Panc1 (cell line): ENCODE measurements at regions not wholly inside any gene's neighbourhood (a gene's known extent, or its start where the extent isn't known, plus 50 kb on each side); places are given as distances from the start of the nearest gene placed in this dataset.

Experiments used
- ATAC-seq: fragments of 200-7000 bp; cut with Tn5 transposase; 2 replicates; pipeline ENCODE4 v1.9.1; 2020; ENCODE audit warnings: mild to moderate bottlenecking, moderate library complexity
- BruUV-seq: library from RNA; stranded (reverse); fragments of 400-500 nt; replicated peaks from 2 replicates; lab custom pipeline; 2021; lab: Mats Ljungman, UMichigan
- CTCF ChIA-PET: fragments of 300-600 bp; sonication (Branson Sonifier 250); formaldehyde crosslinking; loops from one replicate; lab custom pipeline; 2022; ENCODE audit warnings: antibody characterized with exemption; lab: Charles Lee
- POLR2A ChIA-PET: fragments of 300-600 bp; sonication (Branson Sonifier 250); formaldehyde crosslinking; loops from one replicate; lab custom pipeline; 2022; ENCODE audit warnings: antibody characterized with exemption; lab: Charles Lee
- DNase-seq: peaks from one replicate; pipeline ENCODE4 v3.0.0-alpha.2; 2010; ENCODE audit warnings: low read depth, low spot score
- H3K27ac ChIP-seq: 2 replicates; pipeline ENCODE4 v1.5.1; 2011; ENCODE audit warnings: mild to moderate bottlenecking, low read length, inconsistent platforms
- H3K27me3 ChIP-seq: fragments of 200-500 bp; sonication (Bioruptor generic); 2 replicates; pipeline ENCODE4 v1.6.0; 2014; ENCODE audit warnings: low read length, inconsistent platforms; ENCODE audit not compliant: control insufficient read depth, insufficient read depth
- H3K36me3 ChIP-seq: fragments of 200-500 bp; sonication (Bioruptor generic); 2 replicates; pipeline ENCODE4 v1.5.1; 2014; ENCODE audit warnings: inconsistent platforms, mild to moderate bottlenecking, low read length, moderate library complexity; ENCODE audit not compliant: control insufficient read depth, insufficient read depth
- H3K4me1 ChIP-seq: 2 replicates; pipeline ENCODE4 v1.5.1; 2011; ENCODE audit warnings: inconsistent platforms, mild to moderate bottlenecking, low read length, moderate library complexity; ENCODE audit not compliant: control insufficient read depth, insufficient read depth
- H3K4me3 ChIP-seq, 2 experiments: 2 replicates each; pipeline ENCODE4 v1.5.1; 2011 to 2012; ENCODE audit warnings: low read depth in 2 of 2, low read length in 2 of 2, mild to moderate bottlenecking in 2 of 2, inconsistent platforms in 1 of 2, moderate library complexity in 1 of 2
- H3K9me3 ChIP-seq: fragments of 200-500 bp; sonication (Bioruptor generic); 2 replicates; pipeline ENCODE4 v1.5.1; 2014; ENCODE audit warnings: low read depth, mild to moderate bottlenecking, inconsistent platforms, low read length, moderate library complexity; ENCODE audit not compliant: control insufficient read depth, insufficient read depth
- CTCF ChIP-seq: fragments of 450-650 bp; IDR thresholded peaks from 2 replicates; pipeline ENCODE4 v1.5.1; 2017; ENCODE audit warnings: mild to moderate bottlenecking
- POLR2AphosphoS5 ChIP-seq: IDR thresholded peaks from 2 replicates; pipeline ENCODE4 v1.6.1; 2012; ENCODE audit warnings: mild to moderate bottlenecking, low read depth, low read length, moderate library complexity
- REST ChIP-seq, 2 experiments: IDR thresholded peaks; 2 replicates each; pipeline ENCODE4 v1.6.1; 2011 to 2012; ENCODE audit warnings: low read depth in 2 of 2, control low read depth in 1 of 2, low read length in 1 of 2, mild to moderate bottlenecking in 1 of 2, moderate library complexity in 1 of 2; ENCODE audit not compliant: insufficient read depth in 1 of 2
- SIN3A ChIP-seq: IDR thresholded peaks from 2 replicates; pipeline ENCODE4 v1.6.1; 2012; ENCODE audit warnings: low read depth, mild to moderate bottlenecking, low read length, moderate library complexity, borderline replicate concordance; ENCODE audit not compliant: insufficient read depth
- TCF7L2 ChIP-seq: IDR thresholded peaks from 2 replicates; pipeline ENCODE4 v1.6.1; 2011; ENCODE audit warnings: mild to moderate bottlenecking, low read depth, low read length, inconsistent platforms
- in situ Hi-C: cut with HindIII; loops from 2 replicates; pipeline ENCODE4 v1.10.0; 2016; ENCODE audit warnings: low sequenced_read_pairs, low pct_unique_long_range_greater_than_20kb
- intact Hi-C: fragments of 100-400 bp; cut with micrococcal nuclease; formaldehyde crosslinking; loops from one replicate; pipeline ENCODE4 v1.10.0; 2022; ENCODE audit not compliant: unreplicated experiment

GRCh38 chr10:1829712-1830111 lies 92.4 kb upstream of the ADARB2 start:
- Histone ChIP-seq H3K27me3 (no peaks in the 10 kb centered on the region), H3K4me3 (no peak overlapping the region), H3K36me3 (no peaks in the 10 kb centered on the region), H3K9me3 (no peaks in the 10 kb centered on the region), H3K4me1 (no peaks in the 10 kb centered on the region), H3K27ac (no peak overlapping the region)
- intact Hi-C loops, result no loop called here
- ATAC-seq, result no peak
- DNase-seq, result no peak
- TF ChIP-seq CTCF (no peak), SIN3A (no peak), REST (IDR thresholded peaks at IDR 0.05; ENCODE audit: insufficient read depth in 1 of 2, low read depth in 2 of 2, low read length in 1 of 2) (no peak), POLR2AphosphoS5 (no peak), TCF7L2 (no peak)
- BruUV-seq, result no TSS peak
- ChIA-PET POLR2A (no interaction called here), CTCF (no interaction called here)
- in situ Hi-C loops, result no loop called here

- no peak for TF ChIP-seq TCF7L2
- no peak for TF ChIP-seq POLR2AphosphoS5
- no peak for TF ChIP-seq CTCF
- no peak for TF ChIP-seq SIN3A
- TF ChIP-seq REST (IDR thresholded peaks at IDR 0.05; ENCODE audit: insufficient read depth in 1 of 2, low read depth in 2 of 2, low read length in 1 of 2), result no peak
- DNase-seq, result no peak
- ATAC-seq, result no peak
- ChIA-PET CTCF (no interaction called here), POLR2A (no interaction called here)
- intact Hi-C loops (no loop called here), in situ Hi-C loops (no loop called here)
- Histone ChIP-seq H3K4me3 (no peak overlapping the region), H3K27me3 (no peaks in the 10 kb centered on the region), H3K36me3 (no peaks in the 10 kb centered on the region), H3K4me1 (no peaks in the 10 kb centered on the region), H3K9me3 (no peaks in the 10 kb centered on the region), H3K27ac (no peak overlapping the region)
- BruUV-seq, result no TSS peak
Observed at GRCh38 chr10:1824928-1825327, 87.6 kb upstream of the ADARB2 start.
